ENCODE measurements at regions not wholly inside any gene's neighbourhood (a gene's known extent, or its start where the extent isn't known, plus 50 kb on each side); places are given as distances from the start of the nearest gene placed in this dataset.

- POLR2A ChIA-PET (ENCODE audit: partially characterized antibody), result interaction anchor here (0.9 to 1.0 kb wide), 2 partner anchors 12 to 285 kb away, joined by 3 read pairs; no protein-coding TSS in a partner anchor
- FAIRE-seq, result peak; percentile 32
- H3K79me1 ChIP-seq (ENCODE audit: low read depth, low read length), result no peaks in the 10 kb centered on the region
- H3K56ac ChIP-seq (replicated peaks; ENCODE audit: insufficient read length, low read depth, low read length), result no peak overlapping the region
- no peak overlapping the region for H4K8ac ChIP-seq (ENCODE audit: extremely low read depth, insufficient read depth, low read length)
- H3K9me3 ChIP-seq (ENCODE audit: insufficient read depth in 2 of 2, low read depth in 1 of 2, low read length in 1 of 2), result no peaks in the 10 kb centered on the region
- no peak for TF ChIP-seq CHD1 (IDR thresholded peaks at IDR 0.05; ENCODE audit: low read depth, low read length)
- TF ChIP-seq EZH2 (IDR thresholded peaks at IDR 0.05; ENCODE audit: low read depth, low read length, severe bottlenecking), result peak; percentile 3
- TF ChIP-seq RXRA (IDR thresholded peaks at IDR 0.05; ENCODE audit: insufficient read depth, low read depth, low read length), result no peak
- TF ChIP-seq KDM4A (IDR thresholded peaks at IDR 0.05; ENCODE audit: low read depth, low read length, severe bottlenecking), result no peak
- no peak for TF ChIP-seq NANOG (IDR thresholded peaks at IDR 0.05; ENCODE audit: insufficient read depth, low read depth, low read length, poor library complexity, severe bottlenecking)
- H3K4me2 ChIP-seq (ENCODE audit: insufficient read depth in 1 of 2, low read depth in 2 of 2, low read length in 2 of 2), result peak overlapping the region in 1 of 2 experiments; percentile 32; a peak in 2 of 4 replicates
- no peak overlapping the region for H3K9ac ChIP-seq (replicated peaks in 1 of 4; ENCODE audit: extremely low read depth in 1 of 4, low read depth in 3 of 4, low read length in 3 of 4)
- peak overlapping the region; percentile 97; the same call in 1 of the 2 replicates for H2BK20ac ChIP-seq (ENCODE audit: low read length)
- no peak overlapping the region for H2AK5ac ChIP-seq (ENCODE audit: low read depth, low read length)
- DNase-seq (ENCODE audit: low read depth in 1 of 2, low spot score in 2 of 2), result no peak
- H2BK12ac ChIP-seq (ENCODE audit: low read depth, low read length), result no peak overlapping the region
- peak overlapping the region; percentile 84; the same call in 1 of the 2 replicates for H2BK5ac ChIP-seq (ENCODE audit: low read depth, low read length)
- H3K27ac ChIP-seq (ENCODE audit: low read depth, low read length), result no peak overlapping the region
- no peak overlapping the region for H4K91ac ChIP-seq (replicated peaks; ENCODE audit: insufficient read length, low read length)
- H3K4ac ChIP-seq (replicated peaks; ENCODE audit: insufficient read length, low read depth, low read length), result no peak overlapping the region
- no peak overlapping the region for H2AFZ ChIP-seq (ENCODE audit: low read length)
- H4K20me1 ChIP-seq (replicated peaks in 1 of 2; ENCODE audit: control insufficient read depth in 1 of 2, insufficient read depth in 2 of 2, low read length in 2 of 2), result no peaks in the 10 kb centered on the region
- 58% methylated on average over 2 of the region's 2 CpGs; no CpG with 5 or more reads in 1 of the 2 experiments for WGBS, 2 experiments (ENCODE audit: extremely low coverage in 1 of 2, insufficient coverage in 1 of 2, insufficient read length in 1 of 2, insufficient replicate concordance in 2 of 2, low coverage in 1 of 2, low lambda C conversion rate in 2 of 2, missing lambda C conversion rate in 1 of 2)
- no peak overlapping the region for H3K23ac ChIP-seq (ENCODE audit: insufficient read length)
- H3K36me3 ChIP-seq (ENCODE audit: control insufficient read depth in 2 of 4, insufficient read depth in 4 of 4, low read length in 3 of 4), result no peaks in the 10 kb centered on the region
- H2BK120ac ChIP-seq (replicated peaks; ENCODE audit: low read depth, low read length), result no peak overlapping the region
- no peaks in the 10 kb centered on the region for H3K23me2 ChIP-seq (ENCODE audit: low read depth, low read length)
- no peak overlapping the region; a peak in 1 of 8 replicates for H3K4me3 ChIP-seq (ENCODE audit: extremely low read depth in 1 of 4, insufficient read depth in 2 of 4, low read depth in 3 of 4, low read length in 4 of 4)
- CTCF ChIA-PET (ENCODE audit: partially characterized antibody), result interaction anchor here (1.1 to 1.5 kb wide), 2 partner anchors 11 to 98 kb away, joined by 3 to 4 read pairs; no protein-coding TSS in a partner anchor
- no peak overlapping the region for H2BK15ac ChIP-seq (ENCODE audit: low read length)
- no peak overlapping the region for H4K5ac ChIP-seq (ENCODE audit: insufficient read length, low read depth, low read length)
- peak overlapping the region; percentile 73; the same call in 1 of the 2 replicates for H3K18ac ChIP-seq (ENCODE audit: extremely low read depth, low read length)
- no peaks in the 10 kb centered on the region; a peak in 1 of 7 replicates for H3K27me3 ChIP-seq (replicated peaks in 1 of 4; ENCODE audit: control insufficient read depth in 3 of 4, extremely low read depth in 1 of 4, insufficient read depth in 3 of 4, low read length in 3 of 4)
- no peaks in the 10 kb centered on the region for H3K79me2 ChIP-seq (ENCODE audit: control insufficient read depth in 1 of 2, insufficient read depth in 2 of 2, low read length in 2 of 2)
- no peak overlapping the region for H3K14ac ChIP-seq (ENCODE audit: insufficient read length)
- peaks cover 4 to 10% (median 5%) of the 10 kb centered on the region in 4 experiments; a peak in 5 of 7 replicates for H3K4me1 ChIP-seq (replicated peaks in 1 of 4; ENCODE audit: control insufficient read depth in 3 of 4, insufficient read depth in 4 of 4, low read length in 3 of 4)
Observed at GRCh38 chr12:131552492-131552863, 158.4 kb upstream of the SFSWAP start.

All from H1 (cell line).